A673 (cell line): ENCODE measurements at regions not wholly inside any gene's neighbourhood (a gene's known extent, or its start where the extent isn't known, plus 50 kb on each side); places are given as distances from the start of the nearest gene placed in this dataset.
A peak's percentile ranks its signal among the peaks of the same experiment; 100 is the strongest.

Experiments
- CTCF ChIP-seq: fragments of 300-800, 200-600 bp; sonication (generic); conservative IDR thresholded peaks from 2 replicates; pipeline ENCODE4 v1.5.1; 2017; ENCODE audit warnings: low read depth, mild to moderate bottlenecking, antibody characterized with exemption, low read length, moderate library complexity, mixed read lengths
- EZH2 ChIP-seq: fragments of 200-600 bp; sonication (generic); IDR thresholded peaks from 2 replicates; pipeline ENCODE4 v1.6.1; 2017; ENCODE audit warnings: borderline replicate concordance, low read depth, mild to moderate bottlenecking, mixed read lengths, antibody characterized with exemption, low read length; ENCODE audit not compliant: poor library complexity, severe bottlenecking

- TF ChIP-seq CTCF (peak; percentile 57), EZH2 (no peak)
Observed at GRCh38 chr2:4715065-4715464, 977.1 kb upstream of the SOX11 start.
